HG03575 (cell line): ENCODE measurements at regions not wholly inside any gene's neighbourhood (a gene's known extent, or its start where the extent isn't known, plus 50 kb on each side); places are given as distances from the start of the nearest gene placed in this dataset.

Experiments used
- ATAC-seq: cut with Tn5 transposase; IDR thresholded peaks from one replicate; pipeline ENCODE4 v1.9.1; 2021; ENCODE audit not compliant: unreplicated experiment, insufficient number of reproducible peaks, low FRiP score; ENCODE audit errors: extremely low read depth

- no peak for ATAC-seq
These were observed 88.0 kb downstream of the FAM217A start for GRCh38 chr6:3990692-3991491.

- ATAC-seq = no peak
These were observed 87.0 kb downstream of the FAM217A start for GRCh38 chr6:3991941-3992340.

- no peak for ATAC-seq
These were observed 82.6 kb downstream of the FAM217A start for GRCh38 chr6:3996349-3996748.

GRCh38 chr6:3997177-3997770, 81.7 kb downstream of the FAM217A start:
- no peak for ATAC-seq

GRCh38 chr6:3999800-4000661, 78.9 kb downstream of the FAM217A start:
- ATAC-seq = no peak

GRCh38 chr6:4004249-4004648, 74.7 kb downstream of the FAM217A start:
- ATAC-seq = no peak

- ATAC-seq = no peak
These were observed 70.5 kb downstream of the FAM217A start for GRCh38 chr6:4008324-4009047.

- no peak for ATAC-seq
These were observed 69.5 kb downstream of the FAM217A start for GRCh38 chr6:4009486-4009885.

GRCh38 chr6:4010048-4010447, 68.9 kb downstream of the FAM217A start:
- no peak for ATAC-seq

- no peak for ATAC-seq
These were observed 68.2 kb downstream of the FAM217A start for GRCh38 chr6:4010689-4011090.

- ATAC-seq = no peak
These were observed 66.1 kb downstream of the FAM217A start for GRCh38 chr6:4012826-4013225.

GRCh38 chr6:4017058-4017739, 61.7 kb downstream of the FAM217A start:
- ATAC-seq = no peak

GRCh38 chr6:4017834-4018170, 61.1 kb downstream of the FAM217A start:
- ATAC-seq = no peak

GRCh38 chr6:4018171-4018923, 60.6 kb downstream of the FAM217A start:
- peak; percentile 34 for ATAC-seq
